ENCODE measurements at regions not wholly inside any gene's neighbourhood (a gene's known extent, or its start where the extent isn't known, plus 50 kb on each side); places are given as distances from the start of the nearest gene placed in this dataset.
A peak's percentile ranks its signal among the peaks of the same experiment; 100 is the strongest.

DNA sequence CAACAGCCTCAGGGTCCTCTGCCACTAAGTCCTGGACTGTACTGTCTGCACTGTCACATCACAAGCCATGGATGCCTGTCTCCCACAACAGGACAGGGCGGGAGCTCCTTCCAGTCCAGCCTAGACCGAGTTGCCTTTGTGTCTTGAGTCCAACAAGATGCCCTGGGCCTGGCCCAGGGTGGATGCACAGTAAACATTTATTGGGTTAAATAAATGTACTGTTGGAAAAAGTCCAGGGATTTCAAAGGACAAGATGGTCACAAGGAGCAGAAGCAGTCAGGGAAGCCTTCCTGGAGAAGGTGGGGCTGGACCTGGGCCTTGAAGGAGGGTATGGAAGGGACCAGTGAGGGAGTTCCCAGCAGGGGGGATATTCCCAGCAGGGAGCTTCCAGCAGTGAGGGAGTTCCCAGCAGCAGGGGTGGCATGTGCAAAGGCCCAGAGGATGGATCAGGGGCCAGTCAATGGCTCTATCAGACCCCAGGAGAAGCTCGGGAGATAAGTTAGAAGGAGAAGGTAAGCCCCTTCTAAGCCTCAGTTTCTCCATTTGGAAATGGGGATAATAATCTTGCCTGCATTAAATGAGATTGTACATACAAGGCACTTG, 72.7 kb upstream of the NEURL1B start:
- DNase-seq = no peak

DNA sequence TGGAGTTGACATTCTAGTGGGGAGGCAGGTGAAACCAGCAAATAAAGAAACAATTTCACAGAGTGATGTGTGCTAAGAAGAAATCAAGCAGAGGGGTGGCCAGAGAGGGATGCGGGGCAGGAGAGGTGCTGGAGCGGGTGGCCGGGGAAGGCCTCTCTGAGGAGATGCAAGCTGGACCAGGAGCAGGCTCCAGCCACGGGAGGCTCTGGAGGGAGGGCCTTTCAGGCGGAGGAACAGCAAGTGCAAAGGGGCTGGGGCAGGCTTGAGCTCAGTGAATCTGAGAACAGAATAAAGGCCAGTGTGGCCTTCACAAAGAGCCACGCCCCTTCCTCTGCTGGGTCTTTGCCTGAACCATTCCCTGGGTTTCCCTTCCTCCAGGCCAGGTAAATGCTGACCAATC, 73.2 kb upstream of the NEURL1B start:
- no peak for DNase-seq

DNA sequence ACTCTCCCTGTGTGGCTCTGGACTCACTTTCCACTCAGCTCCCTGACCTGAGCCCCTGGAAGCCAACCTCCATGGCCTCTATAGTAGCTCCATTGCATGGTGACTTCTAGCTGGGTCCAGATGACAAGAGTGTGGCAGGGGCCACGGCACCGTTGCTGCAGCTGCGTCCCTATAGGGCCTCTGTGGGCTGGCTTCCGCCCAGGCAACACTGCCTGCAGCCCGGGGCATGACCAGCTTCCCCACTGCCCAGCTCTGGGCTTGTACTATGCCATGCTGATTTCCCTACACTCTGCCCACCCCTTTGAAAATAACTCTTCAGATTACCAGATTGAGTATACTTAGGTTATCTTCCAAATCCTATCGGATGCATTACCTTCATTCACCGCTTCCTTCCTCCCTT, 73.8 kb upstream of the NEURL1B start:
- DNase-seq = no peak

GRCh38 chr5:172565931-172566665, 75.0 kb upstream of the NEURL1B start:
- no peak for DNase-seq

GRCh38 chr5:172565455-172565854, 75.6 kb upstream of the NEURL1B start:
- DNase-seq = no peak

GRCh38 chr5:172564883-172565282, 76.2 kb upstream of the NEURL1B start:
- DNase-seq = no peak

GRCh38 chr5:172564188-172564587, 76.9 kb upstream of the NEURL1B start:
- peak; percentile 94 for DNase-seq

- no peak for DNase-seq
These were observed 78.6 kb upstream of the NEURL1B start for GRCh38 chr5:172562443-172562842.

GRCh38 chr5:172561151-172561550, 79.9 kb upstream of the NEURL1B start:
- no peak for DNase-seq

- DNase-seq = no peak
These were observed 81.8 kb upstream of the NEURL1B start for GRCh38 chr5:172559004-172559932.

GRCh38 chr5:172558076-172558976, 82.7 kb upstream of the NEURL1B start:
- no peak for DNase-seq

DNA sequence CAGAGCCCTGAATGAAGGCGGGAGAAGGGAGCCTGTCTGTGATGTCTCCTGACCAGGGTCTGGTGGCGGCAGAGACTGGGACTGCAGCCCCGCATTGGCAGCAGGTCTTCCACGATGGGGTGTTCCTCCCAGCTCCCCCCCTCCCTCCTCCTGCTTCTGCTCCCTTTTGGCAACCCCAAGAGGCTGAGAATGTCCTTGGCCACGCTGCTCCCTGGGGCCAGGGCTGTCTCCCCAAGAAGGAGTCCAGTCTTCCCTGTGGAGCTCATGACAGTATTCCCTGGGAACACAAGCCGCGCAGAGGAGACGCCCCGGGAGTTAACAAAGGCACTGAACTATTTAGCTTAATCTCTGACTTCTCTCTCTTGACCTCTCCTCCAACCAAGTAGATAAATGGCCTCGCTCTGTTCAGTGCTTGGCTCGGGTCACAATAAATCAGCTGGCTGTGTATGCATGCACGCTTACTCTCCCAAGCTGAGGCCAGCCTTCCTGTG, 84.0 kb upstream of the NEURL1B start:
- DNase-seq = no peak

- no peak for DNase-seq
These were observed 84.8 kb upstream of the NEURL1B start for GRCh38 chr5:172556262-172556661.

DNA sequence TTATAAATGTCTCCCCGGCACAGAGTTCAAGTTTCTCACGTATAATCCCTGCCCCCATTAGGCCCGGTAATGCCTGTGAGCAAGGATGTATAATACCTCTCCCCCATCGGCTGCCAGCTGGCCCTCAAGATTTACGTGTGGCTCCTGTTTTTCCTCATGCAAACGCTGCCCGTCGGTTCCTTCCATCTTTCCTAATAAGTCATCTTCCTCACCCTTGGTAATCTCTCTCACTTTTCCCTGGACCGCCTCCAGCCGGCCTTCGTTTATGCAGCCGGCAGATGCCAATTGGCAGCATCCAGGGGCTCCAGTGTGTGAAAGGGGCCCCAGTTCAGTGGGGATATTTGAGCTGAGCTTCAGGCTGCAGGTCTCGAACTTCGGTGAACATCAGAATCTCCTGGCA, 86.5 kb upstream of the NEURL1B start:
- DNase-seq = no peak

DNA sequence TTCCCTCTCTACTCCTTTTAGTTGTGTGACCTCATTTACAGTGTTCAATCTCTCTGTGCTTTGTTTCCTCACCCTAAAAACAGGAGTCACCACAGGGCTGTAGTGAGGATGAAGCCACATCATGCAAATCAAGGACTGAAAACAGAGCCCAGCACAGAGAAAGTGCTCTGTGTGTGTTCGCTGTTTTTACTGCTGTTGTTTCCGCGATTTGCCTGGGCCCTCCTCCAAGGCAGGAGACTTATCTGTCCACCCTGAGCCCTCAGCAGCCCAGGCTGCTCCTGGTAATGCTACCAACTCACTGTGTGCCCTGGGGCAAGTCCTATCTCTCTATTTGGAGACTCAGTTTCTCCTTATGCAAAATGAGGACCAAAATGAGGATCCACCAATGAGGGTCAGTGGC, 87.2 kb upstream of the NEURL1B start:
- DNase-seq = no peak

DNA sequence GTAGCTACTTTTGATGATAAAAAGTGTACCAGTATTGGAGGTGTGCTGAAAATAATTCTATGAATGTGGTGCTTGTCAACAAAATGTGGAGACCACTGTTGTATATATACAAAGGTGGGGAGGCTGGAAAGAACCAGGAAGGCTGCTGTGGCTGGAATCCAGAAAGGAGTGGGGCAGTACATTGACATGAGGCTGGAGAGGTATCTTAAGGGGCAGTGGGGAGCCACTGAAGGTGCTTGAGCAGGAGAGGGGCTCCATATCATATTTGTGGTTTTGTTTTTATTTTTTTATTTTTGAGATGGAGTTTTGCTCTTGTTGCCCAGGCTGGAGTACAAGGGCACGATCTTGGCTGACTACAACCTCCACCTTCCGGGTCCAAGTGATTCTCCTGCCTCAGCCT, 87.9 kb upstream of the NEURL1B start:
- no peak for DNase-seq

GRCh38 chr5:172550996-172551395, 90.1 kb upstream of the NEURL1B start:
- no peak for DNase-seq

- no peak for DNase-seq
These were observed 90.8 kb upstream of the NEURL1B start for GRCh38 chr5:172550096-172550765.

- no peak for DNase-seq
These were observed 91.4 kb upstream of the NEURL1B start for GRCh38 chr5:172549696-172550095.

DNA sequence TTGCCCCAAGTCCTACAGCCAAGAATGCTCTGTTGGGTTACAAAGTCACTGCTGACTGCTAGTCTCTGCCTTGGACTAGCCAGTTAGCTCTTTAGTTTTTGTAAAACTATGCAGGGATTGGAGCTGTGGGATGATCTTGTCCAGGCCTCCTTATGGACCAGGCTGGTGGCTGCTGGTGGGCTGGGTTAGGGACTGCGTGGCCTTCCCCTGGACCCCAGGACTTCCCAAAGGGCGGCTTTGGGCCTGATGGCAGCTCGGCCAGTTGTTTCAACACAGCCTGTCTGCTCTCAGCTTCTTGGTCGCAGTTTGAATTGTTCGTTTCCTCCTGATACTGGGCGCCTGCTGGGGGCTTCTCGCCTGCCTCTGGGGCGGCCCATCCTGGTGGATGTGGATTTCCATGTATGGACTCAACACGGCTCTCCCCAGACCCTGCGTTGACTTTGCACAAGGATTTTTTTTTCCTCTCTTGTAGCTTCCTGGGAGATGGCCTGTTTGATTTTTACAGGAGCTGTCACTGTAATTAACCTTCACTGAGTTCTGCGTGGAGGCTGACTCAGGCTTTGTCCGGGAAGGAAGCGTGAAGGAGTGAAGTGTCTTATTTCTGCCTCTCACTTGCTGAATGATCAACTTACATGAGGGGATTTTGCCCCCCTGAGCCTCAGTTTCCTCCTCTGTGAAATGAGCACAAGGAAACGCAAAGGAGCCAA, 91.9 kb upstream of the NEURL1B start:
- DNase-seq = no peak

GRCh38 chr5:172548311-172548731, 92.7 kb upstream of the NEURL1B start:
- no peak for DNase-seq

Measured in NCI-H774 (cell line).